ENCODE measurements at regions not wholly inside any gene's neighbourhood (a gene's known extent, or its start where the extent isn't known, plus 50 kb on each side); places are given as distances from the start of the nearest gene placed in this dataset.
"Not testable (repeated sequence)": the region's sequence is repeated elsewhere in the genome, so short reads cannot be mapped to it uniquely, and the experiment has no call there.

GRCh38 chr10:11667756-11668155, 56.3 kb upstream of the USP6NL start:
- no peak for DNase-seq (ENCODE audit: low read depth in 2 of 2)

DNA sequence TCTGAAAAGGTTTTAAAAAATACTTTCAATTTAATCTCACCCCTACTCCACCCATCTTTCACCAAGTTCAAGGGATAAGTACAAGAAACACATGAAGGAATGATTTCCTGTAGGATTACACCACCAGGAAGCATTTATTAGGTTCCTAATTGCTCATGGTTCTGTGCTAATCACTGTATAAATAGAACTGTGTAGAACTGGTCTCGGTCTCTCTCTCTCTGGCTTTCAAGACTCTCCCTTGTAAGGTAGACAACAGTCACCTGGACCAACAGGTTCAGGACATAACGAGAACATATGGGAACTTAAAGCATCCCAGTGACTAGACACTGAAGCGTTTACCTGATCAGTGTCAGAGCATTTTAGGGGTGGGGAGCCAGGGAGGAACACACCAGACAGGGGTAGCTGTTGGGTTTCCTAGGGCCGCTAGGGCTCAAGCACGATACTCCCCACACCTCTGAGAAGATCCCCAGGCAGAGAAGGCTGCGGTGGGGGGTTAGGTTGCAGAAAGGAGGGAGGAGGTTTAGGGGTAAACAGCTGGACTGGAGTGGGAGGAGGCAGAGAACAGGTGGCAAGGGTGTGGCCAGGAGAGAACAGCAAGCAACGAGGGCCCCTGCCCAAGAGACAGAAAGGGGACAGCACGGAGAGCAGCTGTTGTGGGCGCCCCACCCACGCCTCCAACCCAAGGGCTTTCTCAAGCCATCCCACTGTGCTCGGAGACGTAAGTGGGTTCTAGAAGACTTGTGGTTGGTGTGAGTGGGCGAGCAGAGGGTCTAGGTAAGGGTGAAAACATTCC, 52.5 kb upstream of the USP6NL start:
- no peak for DNase-seq (ENCODE audit: low read depth in 2 of 2)

GRCh38 chr10:11663126-11663515, 51.7 kb upstream of the USP6NL start:
- DNase-seq (ENCODE audit: low read depth in 2 of 2) = not testable (repeated sequence)

- DNase-seq (ENCODE audit: low read depth in 2 of 2) = no peak
Measured at GRCh38 chr10:11661441-11661840, 50.0 kb upstream of the USP6NL start.

Measured in dermis microvascular lymphatic vessel endothelial cell (primary cell).